B cell (primary cell): ENCODE measurements at regions not wholly inside any gene's neighbourhood (a gene's known extent, or its start where the extent isn't known, plus 50 kb on each side); places are given as distances from the start of the nearest gene placed in this dataset.

ENCODE experiments used
- ATAC-seq: fragments of 200-7000 bp; cut with Tn5 transposase; one replicate; pipeline ENCODE4 v1.10.0; 2021; ENCODE audit warnings: low read depth, mild to moderate bottlenecking, moderate number of reproducible peaks, moderate library complexity
- CTCF ChIA-PET: fragments of 350-600 bp; sonication (Branson Sonifier 250); formaldehyde crosslinking; loops from one replicate; lab custom pipeline; 2021; ENCODE audit warnings: antibody characterized with exemption, inconsistent platforms; lab: Charles Lee
- POLR2A ChIA-PET: fragments of 350-600 bp; sonication (Branson Sonifier 250); formaldehyde crosslinking; loops from one replicate; lab custom pipeline; 2021; ENCODE audit warnings: antibody characterized with exemption; lab: Charles Lee
- DNase-seq: peaks from one replicate; pipeline ENCODE4 v3.0.0; 2013
- H2AFZ ChIP-seq: 2 replicates; pipeline ENCODE4 v1.6.1; 2012; ENCODE audit warnings: mild to moderate bottlenecking, low read depth, low read length; ENCODE audit not compliant: insufficient read depth, poor library complexity, severe bottlenecking
- H3K27ac ChIP-seq, 2 donors: 1 replicate in 1 of 2; 2 replicates in 1 of 2; pipeline ENCODE4 v1.5.1; 2012 to 2013; ENCODE audit warnings: low read length in 2 of 2, mild to moderate bottlenecking in 2 of 2, moderate library complexity in 1 of 2
- H3K27me3 ChIP-seq, 4 experiments: fragments of 200-600 bp in 1 of 4; sonication (generic) in 1 of 4; replicated peaks in 1 of 4; 1 replicate in 2 of 4; 2 replicates in 2 of 4; pipeline versions ENCODE4 v1.6.1 to v1.7.0; 2013 to 2016; ENCODE audit warnings: low read length in 3 of 4, mild to moderate bottlenecking in 2 of 4, mixed read lengths in 1 of 4, moderate library complexity in 1 of 4; ENCODE audit not compliant: insufficient read depth in 4 of 4, control insufficient read depth in 3 of 4; ENCODE audit errors: control extremely low read depth in 1 of 4
- H3K36me3 ChIP-seq, 2 experiments: replicated peaks in 1 of 2; 1 replicate in 1 of 2; 2 replicates in 1 of 2; pipeline versions ENCODE4 v1.6.1 to v1.7.1; 2013; ENCODE audit warnings: low read length in 1 of 2; ENCODE audit not compliant: insufficient read depth in 2 of 2, control insufficient read depth in 1 of 2; ENCODE audit errors: control extremely low read depth in 1 of 2, extremely low read depth in 1 of 2
- H3K4me1 ChIP-seq, 2 donors: fragments of 200-600 bp in 1 of 2; sonication (generic) in 1 of 2; 1 replicate in 1 of 2; 2 replicates in 1 of 2; pipeline versions ENCODE4 v1.5.1 to v1.6.1; 2013 to 2017; ENCODE audit warnings: low read length in 2 of 2; ENCODE audit not compliant: control insufficient read depth in 2 of 2, insufficient read depth in 2 of 2
- H3K4me2 ChIP-seq: replicated peaks from 2 replicates; pipeline ENCODE3; 2012; ENCODE audit warnings: mild to moderate bottlenecking, low read depth, low read length; ENCODE audit not compliant: poor library complexity, severe bottlenecking
- H3K4me3 ChIP-seq, 5 experiments: fragments of 200-600 bp in 1 of 5; sonication (generic) in 1 of 5; 1 replicate in 3 of 5; 2 replicates in 2 of 5; pipeline versions ENCODE4 v1.5.1 to v1.7.0; 2011 to 2016; ENCODE audit warnings: low read length in 4 of 5, mild to moderate bottlenecking in 4 of 5, low read depth in 2 of 5, control low read depth in 1 of 5, moderate library complexity in 1 of 5; ENCODE audit not compliant: insufficient read depth in 1 of 5; ENCODE audit errors: control extremely low read depth in 1 of 5, extremely low read depth in 1 of 5
- H3K79me2 ChIP-seq: fragments of 200-600 bp; sonication (generic); one replicate; pipeline ENCODE4 v1.6.0; 2016; ENCODE audit warnings: low read length; ENCODE audit not compliant: control insufficient read depth, insufficient read depth
- H3K9ac ChIP-seq: fragments of 200-600 bp; sonication (generic); 2 replicates; pipeline ENCODE4 v1.6.1; 2017; ENCODE audit warnings: mild to moderate bottlenecking, low read length, moderate library complexity
- H3K9me3 ChIP-seq, 3 donors: one replicate each; pipeline versions ENCODE4 v1.6.1 to v1.7.1; 2013; ENCODE audit warnings: low read length in 2 of 3; ENCODE audit not compliant: control insufficient read depth in 2 of 3, insufficient read depth in 1 of 3; ENCODE audit errors: control extremely low read depth in 1 of 3
- H4K20me1 ChIP-seq: 2 replicates; pipeline ENCODE4 v1.6.0; 2012; ENCODE audit warnings: mild to moderate bottlenecking, low read length; ENCODE audit not compliant: insufficient read depth, control insufficient read depth, poor library complexity, severe bottlenecking
- H3K27ac Mint-ChIP-seq: one replicate; pipeline ENCODE4 v1.8.0; 2021; ENCODE audit warnings: mixed read lengths
- H3K27me3 Mint-ChIP-seq: one replicate; pipeline ENCODE4 v1.8.0; 2021; ENCODE audit warnings: mixed read lengths
- H3K4me1 Mint-ChIP-seq: one replicate; pipeline ENCODE4 v1.8.0; 2021; ENCODE audit warnings: mixed read lengths
- H3K4me3 Mint-ChIP-seq: one replicate; pipeline ENCODE4 v1.8.0; 2021; ENCODE audit warnings: mixed read lengths
- H3K9me3 Mint-ChIP-seq: one replicate; pipeline ENCODE4 v1.8.0; 2022; ENCODE audit warnings: mixed read lengths; ENCODE audit not compliant: insufficient read depth
- EZH2 ChIP-seq: IDR thresholded peaks from 2 replicates; pipeline ENCODE4 v1.6.1; 2012; ENCODE audit warnings: borderline replicate concordance, low read depth, mild to moderate bottlenecking, moderate library complexity, low read length; ENCODE audit not compliant: insufficient read depth, poor library complexity, severe bottlenecking
- WGBS: methylation state at CpG from one replicate; pipeline ENCODE4 v1.1.5; 2013; ENCODE audit warnings: missing lambda C conversion rate; ENCODE audit not compliant: insufficient coverage; 5-methylcytosine and 5-hydroxymethylcytosine counted together
- intact Hi-C: fragments of 100-400 bp; cut with micrococcal nuclease; formaldehyde crosslinking; loops from one replicate; pipeline ENCODE4 v1.10.0; 2022
- TF ChIP-seq, protein P1 (sequence below): fragments of 200-600 bp; IDR thresholded peaks from one replicate; pipeline ENCODE4 v1.8.0; 2022; ENCODE audit warnings: antibody characterized with exemption, mild to moderate bottlenecking

DNA sequence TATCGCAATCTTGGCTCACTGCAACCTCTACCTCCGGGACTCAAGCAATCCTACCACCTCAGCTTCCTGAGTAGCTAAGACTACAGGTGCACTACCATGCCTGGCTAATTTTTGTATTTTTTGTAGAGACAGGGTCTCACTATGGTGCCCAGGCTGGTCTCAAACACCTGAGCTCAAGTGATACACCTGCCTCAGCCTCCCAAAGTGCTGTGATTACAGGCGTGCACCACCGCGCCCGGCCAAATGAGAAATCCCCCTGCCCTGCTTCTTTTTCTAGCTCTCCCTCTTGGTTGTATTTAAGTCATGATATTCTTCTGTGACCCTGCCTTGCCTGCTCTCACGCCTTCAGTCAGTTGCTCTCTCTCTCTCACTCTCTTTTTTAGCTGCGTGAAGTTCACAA, 157.0 kb upstream of the SH3BP4 start:
- no peaks in the 10 kb centered on the region for H4K20me1 ChIP-seq
- H3K27ac Mint-ChIP-seq: no peak overlapping the region
- DNase-seq (no peak), ATAC-seq (no peak)
- 100% methylated on average over 8 of the region's 8 CpGs for WGBS
- ChIA-PET POLR2A (no interaction called here), CTCF (no interaction called here)
- no peaks in the 10 kb centered on the region for H3K4me1 ChIP-seq
- H3K4me3 Mint-ChIP-seq: no peak overlapping the region
- no peaks in the 10 kb centered on the region for H3K79me2 ChIP-seq
- peaks cover 0 to 2% (median 0%) of the 10 kb centered on the region in 3 donors for H3K9me3 ChIP-seq
- peaks cover 0 to 9% (median 0%) of the 10 kb centered on the region in 4 experiments for H3K27me3 ChIP-seq
- TF ChIP-seq EZH2: no peak
- TF ChIP-seq, protein P1, sequence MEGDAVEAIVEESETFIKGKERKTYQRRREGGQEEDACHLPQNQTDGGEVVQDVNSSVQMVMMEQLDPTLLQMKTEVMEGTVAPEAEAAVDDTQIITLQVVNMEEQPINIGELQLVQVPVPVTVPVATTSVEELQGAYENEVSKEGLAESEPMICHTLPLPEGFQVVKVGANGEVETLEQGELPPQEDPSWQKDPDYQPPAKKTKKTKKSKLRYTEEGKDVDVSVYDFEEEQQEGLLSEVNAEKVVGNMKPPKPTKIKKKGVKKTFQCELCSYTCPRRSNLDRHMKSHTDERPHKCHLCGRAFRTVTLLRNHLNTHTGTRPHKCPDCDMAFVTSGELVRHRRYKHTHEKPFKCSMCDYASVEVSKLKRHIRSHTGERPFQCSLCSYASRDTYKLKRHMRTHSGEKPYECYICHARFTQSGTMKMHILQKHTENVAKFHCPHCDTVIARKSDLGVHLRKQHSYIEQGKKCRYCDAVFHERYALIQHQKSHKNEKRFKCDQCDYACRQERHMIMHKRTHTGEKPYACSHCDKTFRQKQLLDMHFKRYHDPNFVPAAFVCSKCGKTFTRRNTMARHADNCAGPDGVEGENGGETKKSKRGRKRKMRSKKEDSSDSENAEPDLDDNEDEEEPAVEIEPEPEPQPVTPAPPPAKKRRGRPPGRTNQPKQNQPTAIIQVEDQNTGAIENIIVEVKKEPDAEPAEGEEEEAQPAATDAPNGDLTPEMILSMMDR: no peak
- no peaks in the 10 kb centered on the region for H3K9me3 Mint-ChIP-seq
- no peaks in the 10 kb centered on the region for H3K4me1 Mint-ChIP-seq
- no peak overlapping the region for H3K27ac ChIP-seq
- no peak overlapping the region for H3K9ac ChIP-seq
- peaks cover 11% of the 10 kb centered on the region for H3K27me3 Mint-ChIP-seq
- H3K36me3 ChIP-seq: no peaks in the 10 kb centered on the region
- no peak overlapping the region for H3K4me3 ChIP-seq
- intact Hi-C loops: no loop called here
- H2AFZ ChIP-seq: no peak overlapping the region
- no peak overlapping the region for H3K4me2 ChIP-seq

DNA sequence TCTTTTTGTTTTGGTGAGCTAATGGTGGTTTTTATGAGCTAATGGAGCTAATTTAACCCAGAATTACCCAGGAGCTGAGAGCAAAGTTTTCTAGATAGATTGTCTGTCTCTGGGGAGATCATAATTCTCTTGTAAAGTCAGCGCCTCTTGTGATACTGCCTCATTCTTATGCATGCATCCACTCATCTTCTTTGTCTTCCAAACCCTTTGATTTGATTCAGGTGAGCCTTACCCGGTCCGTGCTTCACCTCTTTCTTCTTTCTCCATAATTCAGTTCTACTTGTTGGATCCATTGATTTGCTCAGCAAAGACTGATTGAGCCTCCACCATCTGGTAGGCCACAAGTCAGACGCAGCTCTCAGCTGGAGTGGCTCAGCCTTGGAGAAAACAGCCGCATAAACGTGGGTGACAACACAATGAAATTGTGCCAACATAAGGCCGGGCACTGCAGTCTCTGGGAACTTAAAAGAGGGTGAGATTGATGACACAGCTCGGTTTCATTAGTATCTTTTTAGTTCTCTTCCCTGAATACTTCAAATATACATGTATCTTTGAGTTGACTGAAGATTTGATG, 158.5 kb upstream of the SH3BP4 start:
- POLR2A ChIA-PET: no interaction called here
- H3K9me3 ChIP-seq: peaks cover 0 to 2% (median 0%) of the 10 kb centered on the region in 3 donors
- ATAC-seq (no peak), DNase-seq (no peak)
- H3K27ac Mint-ChIP-seq: no peak overlapping the region
- no peaks in the 10 kb centered on the region for H3K36me3 ChIP-seq
- H3K79me2 ChIP-seq: no peaks in the 10 kb centered on the region
- H3K4me1 Mint-ChIP-seq: no peaks in the 10 kb centered on the region
- 100% methylated on average over 4 of the region's 8 CpGs for WGBS
- CTCF ChIA-PET: no interaction called here
- H4K20me1 ChIP-seq: no peaks in the 10 kb centered on the region
- no peak overlapping the region for H2AFZ ChIP-seq
- no peak overlapping the region for H3K4me3 ChIP-seq
- H3K9me3 Mint-ChIP-seq: no peaks in the 10 kb centered on the region
- intact Hi-C loops: no loop called here
- no peaks in the 10 kb centered on the region for H3K4me1 ChIP-seq
- H3K9ac ChIP-seq: no peak overlapping the region
- no peak overlapping the region for H3K27ac ChIP-seq
- H3K27me3 ChIP-seq: peaks cover 0 to 6% (median 0%) of the 10 kb centered on the region in 4 experiments
- H3K27me3 Mint-ChIP-seq: peaks cover 17% of the 10 kb centered on the region
- H3K4me2 ChIP-seq: no peak overlapping the region
- no peak overlapping the region for H3K4me3 Mint-ChIP-seq
- TF ChIP-seq, protein P1: no peak
- no peak for TF ChIP-seq EZH2
